ENCODE measurements at regions not wholly inside any gene's neighbourhood (a gene's known extent, or its start where the extent isn't known, plus 50 kb on each side); places are given as distances from the start of the nearest gene placed in this dataset.

- TF ChIP-seq SUZ12 (IDR thresholded peaks at IDR 0.05; ENCODE audit: extremely low read depth, insufficient read depth, insufficient read length) (no peak), ZNF274 (IDR thresholded peaks at IDR 0.05; ENCODE audit: low read depth, low read length) (no peak), YY1 (IDR thresholded peaks at IDR 0.05; ENCODE audit: insufficient read depth, insufficient read length) (no peak)
Measured at GRCh38 chr14:65191716-65192115, 89.4 kb upstream of the MAX start.
